Liver (tissue), 8 donors: ENCODE measurements at regions not wholly inside any gene's neighbourhood (a gene's known extent, or its start where the extent isn't known, plus 50 kb on each side); places are given as distances from the start of the nearest gene placed in this dataset.

Experiments
- DNase-seq: peaks from one replicate; pipeline ENCODE4 v3.0.0-alpha.2; 2017; ENCODE audit warnings: low spot score
- H3K27ac ChIP-seq, 2 donors: one replicate each; pipeline ENCODE4 v1.7.0; 2013; ENCODE audit warnings: inconsistent platforms in 2 of 2, low read length in 2 of 2, control low read depth in 1 of 2, low read depth in 1 of 2, mild to moderate bottlenecking in 1 of 2
- H3K27me3 ChIP-seq, 4 donors: one replicate each; pipeline versions ENCODE4 v1.6.1 to v1.7.0; 2013; ENCODE audit warnings: low read length in 3 of 4, inconsistent platforms in 1 of 4, mild to moderate bottlenecking in 1 of 4, moderate library complexity in 1 of 4; ENCODE audit not compliant: control insufficient read depth in 4 of 4, insufficient read depth in 4 of 4
- H3K36me3 ChIP-seq, 4 donors: one replicate each; pipeline versions ENCODE4 v1.6.1 to v1.7.0; 2013; ENCODE audit warnings: low read length in 3 of 4, mild to moderate bottlenecking in 3 of 4, low read depth in 1 of 4, moderate library complexity in 1 of 4; ENCODE audit not compliant: control insufficient read depth in 4 of 4, insufficient read depth in 3 of 4
- H3K4me1 ChIP-seq, 4 donors: one replicate each; pipeline versions ENCODE4 v1.6.1 to v1.7.0; 2013; ENCODE audit warnings: low read length in 3 of 4, mild to moderate bottlenecking in 3 of 4, moderate library complexity in 1 of 4; ENCODE audit not compliant: control insufficient read depth in 4 of 4, insufficient read depth in 4 of 4
- H3K4me3 ChIP-seq, 3 donors: one replicate each; pipeline versions ENCODE4 v1.6.1 to v1.7.0; 2013; ENCODE audit warnings: low read length in 3 of 3, control low read depth in 1 of 3, low read depth in 1 of 3, mild to moderate bottlenecking in 1 of 3
- H3K9ac ChIP-seq, 2 donors: one replicate each; pipeline ENCODE4 v1.7.0; 2013; ENCODE audit warnings: low read length in 2 of 2, mild to moderate bottlenecking in 2 of 2, moderate library complexity in 2 of 2, control low read depth in 1 of 2, low read depth in 1 of 2
- H3K9me3 ChIP-seq, 4 donors: one replicate each; pipeline versions ENCODE4 v1.6.1 to v1.7.0; 2013; ENCODE audit warnings: low read length in 3 of 4; ENCODE audit not compliant: control insufficient read depth in 4 of 4
- CTCF ChIP-seq: fragments of 150-350 bp; IDR thresholded peaks from 2 replicates; pipeline ENCODE4 v1.5.1; 2017; ENCODE audit warnings: improper control_type of control experiment, low read depth, low read length; ENCODE audit not compliant: missing input control
- EGR1 ChIP-seq, 2 donors: IDR thresholded peaks; 2 replicates each; pipeline ENCODE4 v1.6.1; 2016 to 2018; ENCODE audit warnings: antibody characterized with exemption in 2 of 2, low read depth in 2 of 2
- FOXA1 ChIP-seq: IDR thresholded peaks from 2 replicates; pipeline ENCODE4 v1.6.1; 2016; ENCODE audit warnings: antibody characterized with exemption
- FOXA2 ChIP-seq: IDR thresholded peaks from 2 replicates; pipeline ENCODE4 v1.6.1; 2016; ENCODE audit warnings: antibody characterized with exemption
- GABPA ChIP-seq, 2 donors: IDR thresholded peaks in 1 of 2; conservative IDR thresholded peaks in 1 of 2; 2 replicates each; pipeline ENCODE4 v1.6.1; 2016; ENCODE audit warnings: antibody characterized with exemption in 2 of 2, mild to moderate bottlenecking in 1 of 2, moderate library complexity in 1 of 2
- HNF4A ChIP-seq, 2 donors: conservative IDR thresholded peaks; 2 replicates each; pipeline ENCODE4 v1.6.1; 2016; ENCODE audit warnings: antibody characterized with exemption in 2 of 2, mild to moderate bottlenecking in 2 of 2
- HNF4G ChIP-seq: IDR thresholded peaks from 2 replicates; pipeline ENCODE4 v1.6.1; 2016; ENCODE audit warnings: antibody characterized with exemption
- JUND ChIP-seq, 2 donors: IDR thresholded peaks; 2 replicates each; pipeline ENCODE4 v1.6.1; 2016; ENCODE audit warnings: antibody characterized with exemption in 2 of 2
- MAX ChIP-seq: IDR thresholded peaks from 2 replicates; pipeline ENCODE4 v1.6.1; 2016; ENCODE audit warnings: antibody characterized with exemption
- NR2F2 ChIP-seq: IDR thresholded peaks from 2 replicates; pipeline ENCODE4 v1.6.1; 2016; ENCODE audit warnings: antibody characterized with exemption
- RAD21 ChIP-seq, 2 donors: IDR thresholded peaks; 2 replicates each; pipeline ENCODE4 v1.6.1; 2016; ENCODE audit warnings: antibody characterized with exemption in 2 of 2, mild to moderate bottlenecking in 2 of 2
- RXRA ChIP-seq, 2 donors: IDR thresholded peaks; 2 replicates each; pipeline ENCODE4 v1.6.1; 2017 to 2018; ENCODE audit warnings: antibody characterized with exemption in 2 of 2, mild to moderate bottlenecking in 1 of 2
- SP1 ChIP-seq: IDR thresholded peaks from 2 replicates; pipeline ENCODE4 v1.6.1; 2018; ENCODE audit warnings: antibody characterized with exemption, mild to moderate bottlenecking
- TAF1 ChIP-seq: conservative IDR thresholded peaks from 2 replicates; pipeline ENCODE4 v1.6.1; 2016; ENCODE audit warnings: antibody characterized with exemption, mild to moderate bottlenecking
- YY1 ChIP-seq: IDR thresholded peaks from 2 replicates; pipeline ENCODE4 v1.6.1; 2016; ENCODE audit warnings: antibody characterized with exemption, mild to moderate bottlenecking
- ZBTB33 ChIP-seq: IDR thresholded peaks from 2 replicates; pipeline ENCODE4 v1.6.1; 2016; ENCODE audit warnings: antibody characterized with exemption
- WGBS: extraction: QIAGEN DNeasy Blood & Tissue Kit; methylation state at CpG from one replicate; pipeline ENCODE4 v1.1.7; 2013; 5-methylcytosine and 5-hydroxymethylcytosine counted together
- TF ChIP-seq, protein P1 (sequence below): IDR thresholded peaks from 2 replicates; pipeline ENCODE4 v1.6.1; 2016; ENCODE audit warnings: antibody characterized with exemption
- TF ChIP-seq, protein P2 (sequence below): IDR thresholded peaks from 2 replicates; pipeline ENCODE4 v1.6.1; 2016; ENCODE audit warnings: antibody characterized with exemption, mild to moderate bottlenecking
- donor health status: healthy.
- donor health status: healthy.
- donor health status: healthy.
- donor health status: healthy.
- donor health status: healthy.

- H3K9me3 ChIP-seq: no peaks in the 10 kb centered on the region
- TF ChIP-seq JUND (IDR thresholded peaks at IDR 0.05): no peak
- TF ChIP-seq SP1: no peak
- TF ChIP-seq HNF4A (conservative IDR thresholded peaks at IDR 0.05): no peak
- no peak for TF ChIP-seq MAX
- TF ChIP-seq CTCF: no peak
- TF ChIP-seq, protein P1, sequence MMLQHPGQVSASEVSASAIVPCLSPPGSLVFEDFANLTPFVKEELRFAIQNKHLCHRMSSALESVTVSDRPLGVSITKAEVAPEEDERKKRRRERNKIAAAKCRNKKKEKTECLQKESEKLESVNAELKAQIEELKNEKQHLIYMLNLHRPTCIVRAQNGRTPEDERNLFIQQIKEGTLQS: no peak
- 60% methylated on average over 1 of the region's 1 CpG for WGBS
These were observed 359.8 kb downstream of the CDH7 start for GRCh38 chr18:66110607-66111006.

DNA sequence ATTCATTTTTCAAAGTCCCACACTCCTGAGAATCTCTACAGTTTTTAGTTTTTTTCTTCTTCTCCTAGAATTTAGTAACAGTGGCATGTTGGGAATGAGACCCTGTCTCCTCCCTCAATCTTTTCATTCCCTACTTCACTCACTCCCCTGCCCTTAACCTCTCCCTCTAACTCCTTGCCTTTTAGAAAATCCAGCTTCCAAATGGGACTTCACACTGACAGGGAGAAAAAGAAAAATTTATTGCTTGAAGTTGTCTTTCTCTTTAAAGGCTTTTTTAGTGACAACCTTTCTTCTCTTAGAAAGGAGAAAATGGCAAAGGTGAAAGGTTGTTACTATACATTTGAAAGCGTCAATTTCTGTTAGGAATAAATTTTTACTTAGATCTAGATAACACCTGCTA is 359.2 kb downstream of the CDH7 start:
- Histone ChIP-seq H3K27ac (no peak overlapping the region), H3K4me1 (no peaks in the 10 kb centered on the region), H3K4me3 (no peak overlapping the region), H3K9ac (no peak overlapping the region), H3K27me3 (no peaks in the 10 kb centered on the region), H3K36me3 (no peaks in the 10 kb centered on the region), H3K9me3 (no peaks in the 10 kb centered on the region)
- no peak for DNase-seq
- 56% methylated on average over 1 of the region's 1 CpG for WGBS
- TF ChIP-seq FOXA2 (no peak), CTCF (no peak), SP1 (no peak), ZBTB33 (no peak), RXRA (IDR thresholded peaks at IDR 0.05) (no peak), EGR1 (IDR thresholded peaks at IDR 0.05; ENCODE audit: low read depth in 2 of 2) (no peak), HNF4A (conservative IDR thresholded peaks at IDR 0.05) (no peak), JUND (IDR thresholded peaks at IDR 0.05) (no peak), GABPA (IDR thresholded peaks at IDR 0.05 in 1 of 2, conservative IDR thresholded peaks at IDR 0.05 in 1 of 2) (no peak), MAX (no peak), NR2F2 (no peak), YY1 (no peak), FOXA1 (no peak), RAD21 (IDR thresholded peaks at IDR 0.05) (no peak), TAF1 (no peak), HNF4G (no peak)
- TF ChIP-seq, protein P2, sequence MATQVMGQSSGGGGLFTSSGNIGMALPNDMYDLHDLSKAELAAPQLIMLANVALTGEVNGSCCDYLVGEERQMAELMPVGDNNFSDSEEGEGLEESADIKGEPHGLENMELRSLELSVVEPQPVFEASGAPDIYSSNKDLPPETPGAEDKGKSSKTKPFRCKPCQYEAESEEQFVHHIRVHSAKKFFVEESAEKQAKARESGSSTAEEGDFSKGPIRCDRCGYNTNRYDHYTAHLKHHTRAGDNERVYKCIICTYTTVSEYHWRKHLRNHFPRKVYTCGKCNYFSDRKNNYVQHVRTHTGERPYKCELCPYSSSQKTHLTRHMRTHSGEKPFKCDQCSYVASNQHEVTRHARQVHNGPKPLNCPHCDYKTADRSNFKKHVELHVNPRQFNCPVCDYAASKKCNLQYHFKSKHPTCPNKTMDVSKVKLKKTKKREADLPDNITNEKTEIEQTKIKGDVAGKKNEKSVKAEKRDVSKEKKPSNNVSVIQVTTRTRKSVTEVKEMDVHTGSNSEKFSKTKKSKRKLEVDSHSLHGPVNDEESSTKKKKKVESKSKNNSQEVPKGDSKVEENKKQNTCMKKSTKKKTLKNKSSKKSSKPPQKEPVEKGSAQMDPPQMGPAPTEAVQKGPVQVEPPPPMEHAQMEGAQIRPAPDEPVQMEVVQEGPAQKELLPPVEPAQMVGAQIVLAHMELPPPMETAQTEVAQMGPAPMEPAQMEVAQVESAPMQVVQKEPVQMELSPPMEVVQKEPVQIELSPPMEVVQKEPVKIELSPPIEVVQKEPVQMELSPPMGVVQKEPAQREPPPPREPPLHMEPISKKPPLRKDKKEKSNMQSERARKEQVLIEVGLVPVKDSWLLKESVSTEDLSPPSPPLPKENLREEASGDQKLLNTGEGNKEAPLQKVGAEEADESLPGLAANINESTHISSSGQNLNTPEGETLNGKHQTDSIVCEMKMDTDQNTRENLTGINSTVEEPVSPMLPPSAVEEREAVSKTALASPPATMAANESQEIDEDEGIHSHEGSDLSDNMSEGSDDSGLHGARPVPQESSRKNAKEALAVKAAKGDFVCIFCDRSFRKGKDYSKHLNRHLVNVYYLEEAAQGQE: no peak
- TF ChIP-seq, protein P1: no peak

More at GRCh38 chr18:66110607-66111006, 359.8 kb downstream of the CDH7 start:
- H3K36me3 ChIP-seq: no peaks in the 10 kb centered on the region
- no peaks in the 10 kb centered on the region for H3K4me1 ChIP-seq
- no peak overlapping the region for H3K9ac ChIP-seq
- DNase-seq: no peak
- H3K4me3 ChIP-seq: no peak overlapping the region
- H3K27ac ChIP-seq: no peak overlapping the region
- H3K27me3 ChIP-seq: no peaks in the 10 kb centered on the region
